IgD-negative memory B cell (primary cell): ENCODE measurements at regions not wholly inside any gene's neighbourhood (a gene's known extent, or its start where the extent isn't known, plus 50 kb on each side); places are given as distances from the start of the nearest gene placed in this dataset.
"Not testable (repeated sequence)": the region's sequence is repeated elsewhere in the genome, so short reads cannot be mapped to it uniquely, and the experiment has no call there.

Experiments used
- H3K27ac Mint-ChIP-seq, 3 donors: one replicate each; pipeline ENCODE4 v1.8.0; 2020 to 2022; ENCODE audit warnings: mild to moderate bottlenecking in 3 of 3, mixed read lengths in 3 of 3, moderate library complexity in 1 of 3
- H3K27me3 Mint-ChIP-seq: one replicate; pipeline ENCODE4 v1.8.0; 2021; ENCODE audit warnings: mixed read lengths
- H3K36me3 Mint-ChIP-seq: one replicate; pipeline ENCODE4 v1.8.0; 2020; ENCODE audit warnings: mild to moderate bottlenecking, mixed read lengths
- H3K4me1 Mint-ChIP-seq, 3 donors: one replicate each; pipeline ENCODE4 v1.8.0; 2020 to 2022; ENCODE audit warnings: mixed read lengths in 3 of 3, mild to moderate bottlenecking in 1 of 3
- H3K4me3 Mint-ChIP-seq, 4 donors: one replicate each; pipeline ENCODE4 v1.8.0; 2020 to 2022; ENCODE audit warnings: mild to moderate bottlenecking in 4 of 4, mixed read lengths in 4 of 4, moderate library complexity in 3 of 4
- H3K9me3 Mint-ChIP-seq, 3 donors: one replicate each; pipeline ENCODE4 v1.8.0; 2020 to 2021; ENCODE audit warnings: mixed read lengths in 3 of 3, mild to moderate bottlenecking in 1 of 3

GRCh38 chr5:53160895-53161294 is 51.3 kb upstream of the MOCS2 start:
- no peak overlapping the region for H3K4me3 Mint-ChIP-seq
- peaks cover 0 to 1% (median 0%) of the 10 kb centered on the region in 3 donors for H3K9me3 Mint-ChIP-seq
- no peak overlapping the region for H3K27ac Mint-ChIP-seq
- H3K27me3 Mint-ChIP-seq = no peaks in the 10 kb centered on the region
- no peaks in the 10 kb centered on the region for H3K36me3 Mint-ChIP-seq
- H3K4me1 Mint-ChIP-seq = no peaks in the 10 kb centered on the region

GRCh38 chr5:53161876-53162275 is 52.3 kb upstream of the MOCS2 start:
- Mint-ChIP-seq H3K36me3 (no peaks in the 10 kb centered on the region), H3K4me1 (no peaks in the 10 kb centered on the region), H3K27me3 (no peaks in the 10 kb centered on the region)

GRCh38 chr5:53164478-53165165 is 55.1 kb upstream of the MOCS2 start:
- Mint-ChIP-seq H3K4me1 (no peaks in the 10 kb centered on the region), H3K36me3 (no peaks in the 10 kb centered on the region), H3K4me3 (no peak overlapping the region), H3K27ac (no peak overlapping the region), H3K27me3 (no peaks in the 10 kb centered on the region), H3K9me3 (no peaks in the 10 kb centered on the region)

More at GRCh38 chr5:53161876-53162275, 52.3 kb upstream of the MOCS2 start:
- no peak overlapping the region for H3K4me3 Mint-ChIP-seq
- H3K9me3 Mint-ChIP-seq = no peaks in the 10 kb centered on the region
- no peak overlapping the region for H3K27ac Mint-ChIP-seq

GRCh38 chr5:53165431-53166182 is 56.0 kb upstream of the MOCS2 start:
- Mint-ChIP-seq H3K4me3 (no peak overlapping the region), H3K4me1 (no peaks in the 10 kb centered on the region), H3K27ac (no peak overlapping the region), H3K9me3 (no peaks in the 10 kb centered on the region), H3K36me3 (no peaks in the 10 kb centered on the region), H3K27me3 (no peaks in the 10 kb centered on the region)

DNA sequence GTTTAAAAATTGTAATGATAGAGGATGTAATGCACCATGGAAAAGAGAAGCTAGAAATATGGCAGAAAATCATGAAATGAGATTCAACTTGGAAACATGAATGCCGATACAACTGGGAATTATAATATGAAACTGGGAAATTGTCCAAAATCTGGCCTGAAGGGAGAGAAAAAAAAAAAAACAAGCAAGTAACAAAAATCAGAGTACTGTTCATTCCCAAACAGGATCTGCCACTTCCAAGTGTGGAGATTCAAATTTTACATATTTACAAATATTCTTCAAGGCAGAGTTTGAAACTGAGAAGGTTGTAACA is 56.6 kb upstream of the MOCS2 start:
- Mint-ChIP-seq H3K36me3 (no peaks in the 10 kb centered on the region), H3K4me1 (no peaks in the 10 kb centered on the region), H3K27ac (no peak overlapping the region)

DNA sequence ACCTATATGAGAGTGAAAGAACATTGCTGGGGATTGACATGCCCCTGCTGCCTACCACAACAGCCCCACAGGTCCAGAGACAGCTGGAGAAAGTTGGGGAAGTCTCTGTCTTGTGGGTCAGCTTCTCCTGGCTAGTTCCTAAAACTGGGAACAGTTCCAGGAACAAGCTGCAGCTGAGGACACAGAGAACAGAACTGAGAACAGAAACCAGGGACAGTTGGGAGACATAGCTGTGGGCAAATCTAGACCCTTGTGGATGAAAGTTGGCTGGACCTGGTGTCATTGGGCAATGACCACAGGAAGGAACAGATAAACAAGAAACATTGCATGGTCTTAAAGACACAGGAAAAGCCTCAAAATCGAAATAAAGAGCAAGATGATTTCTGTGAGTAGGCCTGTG is 58.3 kb upstream of the MOCS2 start:
- Mint-ChIP-seq H3K9me3 (no peaks in the 10 kb centered on the region), H3K4me1 (no peaks in the 10 kb centered on the region), H3K27me3 (no peaks in the 10 kb centered on the region), H3K36me3 (no peaks in the 10 kb centered on the region), H3K27ac (no peak overlapping the region), H3K4me3 (no peak overlapping the region)

More for the DNA sequence above, 56.6 kb upstream of the MOCS2 start:
- Mint-ChIP-seq H3K9me3 (no peaks in the 10 kb centered on the region), H3K4me3 (no peak overlapping the region), H3K27me3 (no peaks in the 10 kb centered on the region)

DNA sequence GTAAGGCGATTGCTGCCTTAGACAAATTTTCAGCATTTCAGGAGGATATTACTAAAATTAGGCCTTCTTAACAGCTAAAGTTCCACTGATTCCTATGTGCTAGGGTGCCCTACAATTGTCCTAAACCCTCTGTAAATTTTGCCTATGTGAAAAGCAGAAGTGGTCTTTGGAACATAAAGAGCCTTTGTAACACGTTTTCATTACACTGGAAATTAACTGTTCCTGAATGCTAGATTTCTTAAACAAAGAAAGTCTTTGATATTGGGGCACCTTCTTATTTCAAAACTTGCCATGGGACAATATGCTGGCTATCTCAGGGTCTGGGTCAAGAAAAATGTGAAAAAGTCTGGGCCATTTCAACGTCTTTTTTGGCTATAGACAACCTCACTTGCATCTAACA is 60.4 kb upstream of the MOCS2 start:
- Mint-ChIP-seq H3K27ac (no peak overlapping the region), H3K36me3 (no peaks in the 10 kb centered on the region), H3K4me3 (no peak overlapping the region), H3K4me1 (no peaks in the 10 kb centered on the region), H3K9me3 (no peaks in the 10 kb centered on the region), H3K27me3 (no peaks in the 10 kb centered on the region)

GRCh38 chr5:53170746-53171349 is 61.3 kb upstream of the MOCS2 start:
- Mint-ChIP-seq H3K36me3 (no peaks in the 10 kb centered on the region), H3K9me3 (peaks cover 0 to 3% (median 0%) of the 10 kb centered on the region in 3 donors), H3K27me3 (no peaks in the 10 kb centered on the region), H3K4me1 (no peaks in the 10 kb centered on the region), H3K27ac (no peak overlapping the region), H3K4me3 (no peak overlapping the region)

DNA sequence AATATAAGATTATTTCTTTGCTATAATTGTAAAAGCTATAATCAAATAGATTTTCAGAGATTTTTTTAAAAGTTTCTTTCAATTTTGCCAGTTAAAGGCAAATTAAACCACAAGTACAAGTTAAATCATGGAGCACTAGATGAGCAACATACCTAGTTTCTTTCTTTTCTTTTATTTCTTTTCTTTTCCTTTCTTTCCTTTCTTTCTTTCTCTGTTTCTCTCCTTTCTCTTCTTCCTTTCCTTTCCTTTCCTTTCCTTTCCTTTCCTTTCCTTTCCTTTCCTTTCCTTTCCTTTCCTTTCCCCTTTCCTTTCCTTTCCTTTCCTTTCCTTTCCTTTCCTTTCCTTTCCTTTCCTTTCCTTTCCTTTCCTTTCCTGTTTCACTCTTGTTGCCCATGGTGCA is 62.5 kb upstream of the MOCS2 start:
- H3K27me3 Mint-ChIP-seq, H3K9me3 Mint-ChIP-seq, H3K27ac Mint-ChIP-seq, H3K36me3 Mint-ChIP-seq, H3K4me1 Mint-ChIP-seq, H3K4me3 Mint-ChIP-seq: not testable (repeated sequence)

DNA sequence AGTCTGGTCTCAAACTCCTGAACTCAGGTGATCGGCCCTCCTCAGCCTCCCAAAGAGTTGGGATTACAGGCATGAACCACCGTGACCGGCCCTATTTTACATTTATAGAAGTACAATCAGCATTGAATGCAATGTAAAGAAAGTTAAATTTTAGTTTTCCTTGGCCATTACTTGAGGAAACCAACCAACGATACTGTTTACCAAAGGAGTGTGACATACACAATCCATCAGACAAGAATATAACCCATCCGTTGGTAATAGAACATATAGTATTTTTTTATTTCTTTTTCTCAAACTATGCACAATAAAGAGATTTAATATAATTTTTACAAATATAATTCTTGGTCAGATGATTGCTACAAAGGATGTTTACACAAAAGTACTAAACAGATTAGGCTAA is 63.1 kb upstream of the MOCS2 start:
- H3K36me3 Mint-ChIP-seq = no peaks in the 10 kb centered on the region
- H3K27me3 Mint-ChIP-seq = no peaks in the 10 kb centered on the region
- no peak overlapping the region for H3K4me3 Mint-ChIP-seq

DNA sequence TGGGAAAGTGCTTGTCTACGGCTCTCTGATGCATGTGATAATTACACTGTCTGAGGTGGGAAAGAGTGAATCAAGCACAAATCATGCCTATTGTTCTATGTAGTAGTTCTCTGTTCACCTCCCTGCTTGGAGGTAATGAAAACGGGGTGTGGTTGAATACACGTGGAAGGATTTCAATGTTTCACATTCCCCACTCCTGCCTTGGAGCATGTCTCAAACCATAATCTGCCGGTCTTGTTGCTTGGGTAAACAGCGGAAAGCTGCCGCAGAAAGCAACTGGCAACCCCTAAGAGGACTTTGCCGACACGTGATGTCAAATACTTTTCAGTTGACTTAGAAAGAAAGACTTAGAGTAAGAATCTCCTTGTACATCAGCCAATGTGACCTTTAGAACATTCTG is 63.5 kb upstream of the MOCS2 start:
- Mint-ChIP-seq H3K9me3 (peaks cover 0 to 3% (median 0%) of the 10 kb centered on the region in 3 donors), H3K4me3 (no peak overlapping the region), H3K27me3 (no peaks in the 10 kb centered on the region), H3K36me3 (no peaks in the 10 kb centered on the region), H3K27ac (no peak overlapping the region), H3K4me1 (no peaks in the 10 kb centered on the region)

More for the DNA sequence above, 63.1 kb upstream of the MOCS2 start:
- no peak overlapping the region for H3K27ac Mint-ChIP-seq
- no peaks in the 10 kb centered on the region for H3K4me1 Mint-ChIP-seq
- peaks cover 0 to 3% (median 0%) of the 10 kb centered on the region in 3 donors for H3K9me3 Mint-ChIP-seq

DNA sequence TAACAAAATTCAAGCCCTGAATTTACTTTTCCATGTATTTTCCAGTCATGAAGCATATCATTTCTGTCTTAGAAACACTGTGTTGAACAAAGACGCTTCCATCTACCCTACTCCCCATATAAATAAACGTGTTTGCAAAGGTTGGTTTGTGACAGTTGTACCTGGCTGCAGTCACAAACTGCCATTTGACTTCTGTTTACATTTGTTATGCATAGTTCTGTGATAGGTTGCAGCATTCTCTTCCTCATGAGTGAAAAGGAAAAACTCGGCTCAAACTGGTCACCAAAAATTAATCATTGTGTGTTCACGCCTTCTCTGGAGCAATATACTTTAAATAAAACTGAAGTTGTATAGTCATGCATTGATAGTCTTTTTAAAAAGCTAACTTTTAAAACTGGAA is 69.3 kb upstream of the MOCS2 start:
- Mint-ChIP-seq H3K27me3 (no peaks in the 10 kb centered on the region), H3K4me1 (no peaks in the 10 kb centered on the region), H3K9me3 (peaks cover 0 to 3% (median 0%) of the 10 kb centered on the region in 3 donors), H3K27ac (no peak overlapping the region), H3K36me3 (no peaks in the 10 kb centered on the region), H3K4me3 (no peak overlapping the region)

DNA sequence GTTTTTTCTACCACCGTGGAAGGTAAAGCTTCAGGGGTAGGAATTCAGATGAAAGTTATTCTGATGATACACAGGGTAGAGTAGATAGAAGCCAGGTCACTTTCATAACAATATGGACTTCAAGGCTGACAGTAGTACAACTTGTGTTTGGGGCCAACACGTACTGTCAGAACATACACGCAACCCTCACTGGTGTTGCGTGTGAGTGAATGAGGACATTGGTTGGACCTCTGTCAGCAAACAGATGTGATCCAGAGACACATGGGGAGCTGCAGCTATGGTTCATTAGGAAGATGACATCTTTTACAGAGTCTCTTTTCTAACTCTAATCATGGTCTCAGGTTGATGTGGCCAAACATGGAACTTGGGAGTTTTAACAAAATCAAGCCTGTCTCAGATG is 70.1 kb upstream of the MOCS2 start:
- Mint-ChIP-seq H3K27ac (no peak overlapping the region), H3K4me3 (peak overlapping the region in 1 of 4 donors; percentile 19), H3K4me1 (no peaks in the 10 kb centered on the region), H3K9me3 (peaks cover 0 to 3% (median 0%) of the 10 kb centered on the region in 3 donors), H3K27me3 (no peaks in the 10 kb centered on the region), H3K36me3 (no peaks in the 10 kb centered on the region)

GRCh38 chr5:53180538-53180937 is 71.0 kb upstream of the MOCS2 start:
- no peaks in the 10 kb centered on the region for H3K4me1 Mint-ChIP-seq
- no peaks in the 10 kb centered on the region for H3K27me3 Mint-ChIP-seq
- H3K27ac Mint-ChIP-seq = no peak overlapping the region
- no peaks in the 10 kb centered on the region for H3K36me3 Mint-ChIP-seq
- H3K4me3 Mint-ChIP-seq = no peak overlapping the region
- H3K9me3 Mint-ChIP-seq = peaks cover 0 to 7% (median under 1%) of the 10 kb centered on the region in 3 donors

DNA sequence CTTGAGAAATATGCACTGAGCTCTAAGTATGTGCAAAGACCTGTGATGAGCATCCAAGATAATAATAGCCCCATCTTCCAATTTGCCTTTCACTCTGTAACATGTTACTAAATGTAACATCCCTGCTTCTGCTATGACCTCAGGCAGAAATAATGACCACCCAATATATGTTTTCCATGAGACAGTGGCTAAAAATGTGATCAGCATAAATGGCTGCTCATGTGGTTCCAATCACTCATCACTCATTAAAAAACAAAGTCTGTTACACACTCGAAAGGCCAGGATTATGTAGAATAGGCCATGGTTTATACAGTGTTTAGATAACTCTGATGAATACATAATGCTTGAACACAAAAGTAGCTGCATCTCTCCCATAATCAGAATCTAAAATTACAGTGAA is 71.4 kb upstream of the MOCS2 start:
- no peaks in the 10 kb centered on the region for H3K36me3 Mint-ChIP-seq
- H3K27ac Mint-ChIP-seq = no peak overlapping the region
- H3K9me3 Mint-ChIP-seq = peaks cover 0 to 11% (median 2%) of the 10 kb centered on the region in 3 donors
- H3K4me3 Mint-ChIP-seq = no peak overlapping the region
- no peaks in the 10 kb centered on the region for H3K4me1 Mint-ChIP-seq
- H3K27me3 Mint-ChIP-seq = no peaks in the 10 kb centered on the region

DNA sequence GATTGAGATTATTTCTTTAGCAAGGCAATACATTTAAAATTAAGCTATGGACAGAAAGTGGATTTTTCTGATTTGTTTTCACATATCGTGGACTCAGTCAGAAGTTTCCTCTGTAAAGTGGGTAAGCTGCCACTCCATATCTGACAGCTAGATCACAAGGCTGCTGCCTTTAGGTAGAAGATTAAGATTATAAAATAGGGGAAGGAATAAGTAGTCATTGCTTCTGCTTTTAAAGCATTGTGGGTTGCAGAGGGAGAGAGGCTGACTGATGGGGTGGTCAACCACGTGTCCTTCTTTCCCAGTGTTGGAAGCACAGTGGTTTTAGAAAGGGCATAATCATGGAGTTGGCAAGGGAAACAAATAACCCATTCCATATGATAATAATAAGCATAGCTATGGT is 74.3 kb upstream of the MOCS2 start:
- no peaks in the 10 kb centered on the region for H3K27me3 Mint-ChIP-seq
- H3K27ac Mint-ChIP-seq = no peak overlapping the region
- peaks cover 0 to 12% (median 4%) of the 10 kb centered on the region in 3 donors for H3K9me3 Mint-ChIP-seq
- no peak overlapping the region for H3K4me3 Mint-ChIP-seq
- H3K36me3 Mint-ChIP-seq = no peaks in the 10 kb centered on the region
- no peaks in the 10 kb centered on the region for H3K4me1 Mint-ChIP-seq
